GM18873 (cell line): ENCODE measurements at regions not wholly inside any gene's neighbourhood (a gene's known extent, or its start where the extent isn't known, plus 50 kb on each side); places are given as distances from the start of the nearest gene placed in this dataset.

Experiments used
- ATAC-seq: cut with Tn5 transposase; IDR thresholded peaks from one replicate; pipeline ENCODE4 v1.9.1; 2021; ENCODE audit warnings: mild to moderate bottlenecking, moderate library complexity, moderate number of reproducible peaks; ENCODE audit not compliant: unreplicated experiment, low FRiP score

DNA sequence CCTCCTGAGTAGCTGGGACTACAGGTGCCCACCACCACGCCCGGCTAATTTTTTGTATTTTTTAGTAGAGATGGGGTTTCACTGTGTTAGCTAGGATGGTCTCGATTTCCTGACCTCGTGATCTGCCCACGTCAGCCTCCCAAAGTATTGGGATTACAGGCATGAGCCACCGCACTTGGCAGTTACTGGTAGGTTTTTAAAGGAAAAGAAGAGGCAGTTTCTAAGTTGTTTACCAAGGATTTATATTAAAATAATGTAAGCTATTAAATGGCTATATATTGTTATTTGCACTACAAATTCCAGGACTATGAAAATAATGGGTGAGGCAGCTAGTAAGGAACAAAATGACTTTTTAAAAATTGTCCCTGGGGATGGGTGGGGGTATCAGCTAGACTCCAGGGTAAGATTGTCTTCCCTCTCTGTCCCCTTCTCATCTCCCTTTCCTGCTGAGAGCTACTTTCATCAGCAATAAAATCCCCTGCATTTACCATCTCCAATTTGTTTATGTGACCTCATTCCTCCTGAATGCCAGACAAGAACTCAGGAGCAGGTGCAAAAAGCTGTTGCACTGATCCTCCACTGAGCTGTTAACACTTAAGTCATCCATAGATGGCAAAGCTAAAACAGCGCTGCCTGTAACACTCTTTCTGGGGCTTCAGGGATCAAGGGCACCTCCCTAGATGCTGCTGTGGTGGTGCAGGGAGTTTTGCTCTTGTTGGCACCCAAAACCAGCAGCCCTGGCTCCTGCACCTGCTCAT, 165.2 kb downstream of the ZPLD1 start:
- ATAC-seq: no peak

GRCh38 chr3:102605153-102605552, 170.3 kb downstream of the ZPLD1 start:
- no peak for ATAC-seq

GRCh38 chr3:102608875-102609274, 174.1 kb downstream of the ZPLD1 start:
- ATAC-seq: no peak

DNA sequence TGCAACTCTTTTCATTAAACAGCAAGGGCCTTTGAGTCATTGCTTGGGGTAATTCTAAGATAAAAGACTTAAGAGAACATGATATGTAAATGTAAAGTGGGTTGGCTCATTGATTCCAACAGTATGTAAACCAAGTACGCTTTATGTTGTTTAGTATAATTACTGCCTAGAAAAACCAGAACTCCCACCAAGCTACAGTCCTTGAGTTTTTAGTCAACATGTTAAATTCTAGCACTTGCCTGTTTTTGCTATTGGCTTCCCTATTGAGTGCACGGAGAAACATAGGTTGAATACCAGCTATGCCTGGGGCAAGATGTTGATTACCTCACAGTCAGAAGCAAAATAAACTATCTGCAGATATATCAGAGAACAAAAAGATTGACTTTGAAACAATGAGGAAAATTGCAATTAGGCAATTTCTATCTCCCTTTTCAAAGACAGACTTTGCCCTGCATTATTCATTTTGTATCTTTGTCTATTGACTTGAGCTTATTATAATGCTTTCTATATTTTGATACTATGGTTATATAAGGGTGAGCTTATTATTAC, 179.3 kb downstream of the ZPLD1 start:
- ATAC-seq: no peak

- ATAC-seq: no peak
Measured at GRCh38 chr3:102614585-102614984, 179.8 kb downstream of the ZPLD1 start.

DNA sequence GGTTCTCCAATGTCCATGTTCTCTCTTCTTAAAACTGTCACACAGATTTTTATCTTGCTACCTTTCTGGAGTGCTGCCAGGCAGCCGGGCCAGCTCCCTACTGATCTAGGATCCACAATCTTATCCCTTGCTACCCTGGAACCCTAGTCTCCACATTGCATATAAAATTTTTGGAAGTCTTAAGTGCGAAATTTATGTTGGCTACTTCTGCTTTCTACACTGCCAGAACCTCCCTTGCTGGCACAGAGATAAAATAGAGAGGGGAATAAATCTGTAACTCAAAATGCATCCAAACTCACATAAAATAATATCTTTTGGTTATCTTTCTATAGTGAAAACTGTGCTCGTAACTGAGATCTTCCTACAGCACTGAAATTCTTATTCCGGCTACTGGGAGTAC, 182.6 kb downstream of the ZPLD1 start:
- ATAC-seq: no peak

DNA sequence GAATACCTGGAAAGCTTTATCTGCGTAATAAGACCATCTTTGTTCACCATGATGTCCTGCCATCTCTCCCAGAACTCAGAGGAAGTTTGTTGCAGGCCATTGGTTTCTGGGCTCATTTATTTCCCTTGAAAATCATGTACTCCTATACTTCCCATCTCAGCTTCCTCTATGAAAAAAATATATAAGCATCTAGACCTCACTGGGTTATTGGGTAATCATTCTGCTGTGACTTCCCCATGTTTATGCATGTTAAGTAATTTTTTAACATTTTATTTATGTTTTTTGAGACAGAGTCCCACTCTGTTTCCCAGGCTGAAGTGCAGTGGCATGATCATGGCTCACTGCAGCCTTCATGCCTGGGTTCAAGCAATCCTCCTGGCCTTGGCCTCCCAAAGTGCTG, 184.5 kb downstream of the ZPLD1 start:
- no peak for ATAC-seq

DNA sequence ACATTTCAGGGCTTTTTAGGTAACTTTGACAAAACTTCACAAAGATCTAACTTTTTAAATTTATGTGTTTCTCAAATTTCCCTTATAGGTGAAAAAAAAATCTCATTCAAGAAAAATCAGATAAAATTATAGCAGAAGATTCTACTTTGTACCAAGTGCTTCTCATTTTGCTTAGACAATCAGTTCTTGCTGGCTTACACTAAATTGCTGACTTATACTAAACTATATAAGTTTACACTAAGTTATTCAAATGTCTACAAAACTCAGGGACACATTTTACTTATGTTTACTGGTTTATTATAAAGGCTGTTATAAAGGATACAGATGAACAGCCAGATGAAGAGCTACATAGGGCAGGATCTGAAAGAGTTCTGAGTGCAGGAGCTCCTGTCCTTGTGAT, 195.1 kb downstream of the ZPLD1 start:
- ATAC-seq: no peak

DNA sequence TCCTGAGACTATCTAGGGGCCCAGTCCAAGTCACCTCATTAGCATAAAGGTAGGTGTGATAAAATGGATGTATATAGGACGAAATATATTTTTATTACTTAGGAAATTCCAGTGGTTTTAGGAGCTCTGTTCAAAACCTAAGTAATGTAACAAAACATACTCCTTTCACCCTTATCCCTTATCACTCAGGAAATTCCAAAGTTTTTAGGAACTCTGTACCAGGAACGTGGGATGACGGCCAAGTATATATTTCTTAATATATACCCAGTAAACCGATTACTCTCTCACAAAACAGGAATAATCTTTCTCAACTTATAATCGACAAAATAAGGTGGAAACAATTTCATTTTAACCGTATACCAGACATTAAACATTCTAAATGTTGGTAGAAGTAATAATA, 195.7 kb downstream of the ZPLD1 start:
- ATAC-seq: no peak

DNA sequence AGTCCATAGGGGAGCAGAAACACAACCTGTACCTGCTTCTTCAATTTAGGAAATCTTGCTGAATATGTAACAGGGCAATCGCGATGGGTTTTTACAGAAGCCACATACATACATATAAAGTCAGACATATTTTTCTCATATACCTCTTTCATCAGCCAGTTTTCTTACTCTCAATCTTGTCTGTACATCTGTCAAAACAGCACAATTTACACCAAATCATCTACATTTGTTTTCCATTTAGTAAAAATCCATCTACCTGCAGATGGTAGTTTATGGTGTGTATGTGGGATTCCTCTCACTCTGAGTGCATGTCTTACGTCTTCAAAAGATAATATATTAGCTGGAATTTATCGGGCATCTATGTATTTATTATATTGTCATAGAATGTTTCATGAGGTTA, 208.7 kb downstream of the ZPLD1 start:
- ATAC-seq: no peak

DNA sequence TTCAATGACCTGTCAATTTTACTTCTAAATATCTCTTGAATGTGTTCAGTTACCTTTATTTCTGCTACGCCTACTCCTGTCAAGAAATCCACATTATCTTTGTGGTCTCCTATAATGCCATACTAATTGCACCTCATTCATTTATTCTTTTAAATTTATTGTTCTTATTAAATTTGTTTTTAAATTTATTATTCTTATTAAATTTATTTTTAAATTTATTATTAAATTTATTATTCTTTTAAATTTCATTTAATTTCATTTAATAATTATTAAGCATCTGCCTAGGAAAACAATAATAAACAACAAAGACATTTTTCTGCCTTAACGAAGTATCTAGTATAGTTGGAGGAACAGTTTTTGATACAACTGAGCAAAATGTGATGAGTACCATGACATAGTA, 211.7 kb downstream of the ZPLD1 start:
- ATAC-seq: no peak

DNA sequence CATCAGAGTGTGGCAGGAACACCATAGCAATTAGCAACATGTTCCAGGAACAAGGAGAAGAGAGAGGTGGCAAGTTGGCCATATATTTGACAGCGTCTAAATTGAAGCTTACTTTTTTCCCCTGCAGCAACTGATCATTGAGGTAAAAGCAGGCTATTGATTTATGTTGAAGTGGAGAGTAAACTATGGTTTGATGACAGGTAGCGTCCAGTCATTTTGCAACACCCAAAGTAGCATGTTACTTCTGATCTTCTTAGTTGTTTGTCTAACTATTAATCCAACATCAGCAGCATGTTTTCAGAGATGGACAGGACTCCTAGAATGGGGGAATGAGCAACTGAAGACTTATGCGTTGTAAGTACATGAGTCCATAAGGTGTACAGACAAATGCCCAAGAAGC, 225.8 kb downstream of the ZPLD1 start:
- no peak for ATAC-seq

GRCh38 chr3:102661707-102662497, 227.1 kb downstream of the ZPLD1 start:
- ATAC-seq: no peak

- no peak for ATAC-seq
Measured at GRCh38 chr3:102662498-102662772, 227.6 kb downstream of the ZPLD1 start.

- ATAC-seq: no peak
Measured at GRCh38 chr3:102664126-102664525, 229.3 kb downstream of the ZPLD1 start.

GRCh38 chr3:102665183-102665582, 230.4 kb downstream of the ZPLD1 start:
- no peak for ATAC-seq

- ATAC-seq: no peak
Measured at GRCh38 chr3:102668247-102668646, 233.4 kb downstream of the ZPLD1 start.

- no peak for ATAC-seq
Measured at GRCh38 chr3:102670986-102671385, 236.2 kb downstream of the ZPLD1 start.

DNA sequence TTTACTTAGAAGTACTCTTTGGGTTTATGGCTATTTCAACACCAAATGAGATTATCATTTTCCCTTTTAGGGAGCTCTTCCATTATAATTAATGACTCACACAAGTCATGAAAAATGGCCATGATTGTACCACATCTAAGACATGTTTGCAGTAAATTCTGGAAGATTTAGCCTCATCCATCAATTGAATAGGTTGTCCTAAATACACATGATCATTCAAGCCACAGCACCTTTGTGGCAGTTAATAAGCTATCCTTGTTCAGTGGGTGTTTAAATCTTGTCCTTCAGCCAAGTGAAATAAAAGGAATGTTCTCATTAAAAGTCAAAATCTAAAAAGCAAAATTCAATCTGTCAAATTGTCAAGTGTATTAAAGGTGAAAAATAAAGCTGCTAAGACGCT, 237.5 kb downstream of the ZPLD1 start:
- no peak for ATAC-seq

DNA sequence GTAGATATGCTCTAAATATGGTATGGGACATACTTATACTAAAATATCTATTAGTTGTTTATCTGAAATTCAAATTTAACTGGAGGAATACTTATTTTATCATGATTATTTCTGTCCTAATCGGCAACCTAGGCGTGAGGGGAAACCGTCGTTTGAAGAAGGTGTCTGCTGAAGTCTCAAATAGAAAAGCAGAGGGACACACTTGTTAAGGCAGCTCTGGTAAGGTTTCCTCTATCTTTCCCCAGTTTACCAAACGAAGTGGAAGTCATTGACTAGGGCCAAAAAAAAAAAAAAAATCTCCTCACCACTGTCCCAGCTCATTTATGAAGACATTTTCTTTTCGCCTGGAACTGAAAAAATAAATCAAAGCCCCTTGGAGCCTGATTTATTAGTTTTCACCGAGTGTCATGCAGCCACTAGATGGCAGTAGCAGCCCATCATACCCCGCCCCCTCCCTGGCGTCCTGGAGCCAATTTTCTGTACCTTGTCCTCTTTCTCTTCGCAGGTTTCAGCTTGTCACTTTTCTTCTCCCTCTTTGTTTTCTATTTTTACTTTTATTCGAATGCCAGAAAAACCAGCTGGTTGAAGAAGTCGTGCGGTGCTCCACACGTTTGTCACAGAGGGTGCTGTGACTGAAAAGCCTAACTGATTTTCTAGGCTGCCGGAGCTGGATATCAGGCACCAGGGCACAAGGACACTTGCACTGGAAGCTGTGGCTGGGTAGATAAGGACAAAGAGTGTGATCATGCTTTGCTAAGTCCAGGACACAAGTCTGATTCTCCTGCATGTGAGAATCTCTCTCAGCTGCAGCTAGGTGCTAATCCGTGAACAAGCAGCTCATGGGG, 238.7 kb downstream of the ZPLD1 start:
- ATAC-seq: no peak

DNA sequence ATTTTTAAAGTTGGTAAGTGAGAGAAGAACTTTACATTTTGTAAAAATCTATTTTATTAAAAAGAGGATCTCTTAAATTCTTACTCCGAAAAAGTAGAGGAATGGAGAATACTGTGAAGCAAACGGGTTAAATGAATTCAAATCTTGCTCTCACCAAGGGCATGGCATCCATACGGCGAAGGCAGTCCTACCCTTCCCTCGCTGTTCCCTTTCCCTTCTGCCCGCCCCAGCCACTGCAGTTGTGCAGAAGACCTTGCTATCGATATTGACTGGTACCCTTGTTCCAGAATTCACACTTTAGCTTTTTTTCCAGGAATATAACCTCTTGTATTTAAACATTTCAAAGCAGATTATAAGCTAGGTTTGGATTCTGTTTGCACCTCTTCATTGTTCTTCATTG, 239.5 kb downstream of the ZPLD1 start:
- ATAC-seq: no peak
